Activated naive CD4-positive, alpha-beta T cell treated with anti-CD3 and anti-CD28 coated beads for 36 hours (primary cell): ENCODE measurements at regions not wholly inside any gene's neighbourhood (a gene's known extent, or its start where the extent isn't known, plus 50 kb on each side); places are given as distances from the start of the nearest gene placed in this dataset.

Experiments used
- CTCF ChIA-PET: fragments of 350-600 bp; sonication (Branson Sonifier 250); formaldehyde crosslinking; loops from one replicate; lab custom pipeline; 2021; ENCODE audit warnings: antibody characterized with exemption; lab: Charles Lee
- DNase-seq: peaks from one replicate; pipeline ENCODE4 v3.0.0-alpha.2; 2020
- H3K27ac Mint-ChIP-seq: one replicate; pipeline ENCODE4 v1.8.0; 2021; ENCODE audit warnings: mild to moderate bottlenecking, mixed read lengths
- H3K27me3 Mint-ChIP-seq: one replicate; pipeline ENCODE4 v1.8.0; 2021; ENCODE audit warnings: low read depth, mixed read lengths
- H3K36me3 Mint-ChIP-seq: one replicate; pipeline ENCODE4 v1.8.0; 2021; ENCODE audit warnings: low read depth, mixed read lengths
- H3K4me1 Mint-ChIP-seq: one replicate; pipeline ENCODE4 v1.8.0; 2021; ENCODE audit warnings: low read depth, mixed read lengths
- H3K4me3 Mint-ChIP-seq: one replicate; pipeline ENCODE4 v1.8.0; 2021; ENCODE audit warnings: mild to moderate bottlenecking, moderate library complexity, mixed read lengths
- H3K9me3 Mint-ChIP-seq: one replicate; pipeline ENCODE4 v1.8.0; 2021; ENCODE audit warnings: mixed read lengths
- intact Hi-C: fragments of 100-400 bp; cut with micrococcal nuclease; formaldehyde crosslinking; loops from one replicate; pipeline ENCODE4 v1.15.1; 2023

DNA sequence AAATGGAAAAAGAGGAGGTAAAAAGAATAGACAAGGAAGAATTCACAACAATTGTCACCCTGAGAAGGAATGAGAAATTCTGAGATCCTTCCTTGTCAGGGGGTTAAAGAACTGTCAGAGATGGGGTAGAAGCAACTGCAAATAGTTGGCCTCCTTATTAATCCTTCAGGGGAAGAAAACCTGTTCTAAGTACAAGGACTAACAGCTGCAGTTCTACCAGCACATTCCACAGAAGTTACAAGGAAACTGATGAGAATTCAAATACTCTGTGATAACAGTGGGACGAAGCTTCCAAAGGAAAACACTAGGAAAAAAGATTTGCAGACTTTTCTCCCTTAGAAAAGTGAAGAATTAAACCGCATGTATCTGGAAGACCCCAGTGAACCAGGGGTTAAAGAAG, 93.7 kb downstream of the OR2K2 start:
- H3K36me3 Mint-ChIP-seq = no peaks in the 10 kb centered on the region
- CTCF ChIA-PET = no interaction called here
- H3K4me1 Mint-ChIP-seq = no peaks in the 10 kb centered on the region

DNA sequence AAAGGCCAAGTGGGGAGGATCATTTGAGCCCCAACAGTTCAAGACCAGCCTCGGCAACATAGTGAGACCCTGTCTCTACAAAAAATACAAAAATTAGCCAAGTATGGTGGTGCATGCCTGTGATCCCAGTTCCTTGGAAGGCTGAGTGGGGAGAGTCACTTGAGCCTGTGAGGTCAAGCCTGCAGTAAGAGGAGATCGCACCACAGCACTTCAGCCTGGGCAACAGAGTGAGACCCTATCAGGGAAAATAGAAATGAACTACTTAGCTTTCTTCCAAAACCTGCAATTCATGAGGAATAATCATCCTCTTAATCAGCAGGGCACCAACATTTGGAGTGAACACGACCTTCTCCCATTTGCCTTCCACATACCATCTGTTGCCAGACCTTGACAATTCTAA, 96.1 kb downstream of the OR2K2 start:
- Mint-ChIP-seq H3K27ac (no peak overlapping the region), H3K4me3 (no peak overlapping the region)
- CTCF ChIA-PET = no interaction called here

More for the DNA sequence above, 93.7 kb downstream of the OR2K2 start:
- Mint-ChIP-seq H3K9me3 (no peaks in the 10 kb centered on the region), H3K27ac (no peak overlapping the region), H3K4me3 (no peak overlapping the region), H3K27me3 (no peaks in the 10 kb centered on the region)
- DNase-seq = no peak
- intact Hi-C loops = no loop called here

DNA sequence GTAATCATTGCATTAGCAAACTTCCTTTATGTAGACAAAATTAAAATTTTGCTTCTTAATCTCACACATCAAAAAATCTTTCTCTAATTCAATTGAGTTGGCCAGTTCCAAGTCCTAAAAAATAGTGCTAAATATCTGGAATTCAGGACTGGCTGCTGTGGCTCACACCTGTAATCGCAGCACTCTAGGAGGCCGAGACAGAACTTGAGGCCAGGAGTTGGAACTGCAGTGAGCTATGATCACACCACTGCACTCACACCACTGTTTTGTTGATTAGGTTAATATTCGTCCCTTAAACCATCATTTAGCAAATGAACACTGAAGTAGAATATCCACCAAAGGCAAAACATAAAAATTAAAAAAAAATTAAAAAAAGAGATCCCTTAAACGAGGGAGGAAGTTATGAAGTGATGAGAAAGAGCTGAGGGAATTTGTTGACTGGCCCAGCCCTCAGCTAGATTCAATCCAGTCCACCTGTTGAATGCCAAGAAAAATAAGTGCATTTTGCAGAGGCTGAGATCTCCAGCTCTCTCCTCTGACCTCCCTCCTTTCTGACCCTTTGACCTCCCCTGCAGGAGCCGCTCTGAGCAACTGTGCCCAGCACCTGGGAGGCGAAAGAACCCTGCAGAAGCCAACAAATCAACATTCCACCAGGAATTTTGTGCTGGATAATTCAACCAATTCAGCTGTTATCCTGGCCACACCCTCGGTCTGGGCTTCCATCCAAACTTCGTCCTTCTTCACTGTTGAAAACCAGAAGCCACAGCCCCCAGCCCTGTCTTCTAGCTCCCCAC, 96.8 kb downstream of the OR2K2 start:
- DNase-seq = no peak
- no peak overlapping the region for H3K4me3 Mint-ChIP-seq
- H3K27me3 Mint-ChIP-seq = no peaks in the 10 kb centered on the region
- no peaks in the 10 kb centered on the region for H3K4me1 Mint-ChIP-seq
- H3K36me3 Mint-ChIP-seq = no peaks in the 10 kb centered on the region
- intact Hi-C loops = no loop called here
- CTCF ChIA-PET = no interaction called here
- H3K27ac Mint-ChIP-seq = no peak overlapping the region
- H3K9me3 Mint-ChIP-seq = no peaks in the 10 kb centered on the region

More for the DNA sequence above, 96.1 kb downstream of the OR2K2 start:
- no peak for DNase-seq
- Mint-ChIP-seq H3K4me1 (no peaks in the 10 kb centered on the region), H3K27me3 (no peaks in the 10 kb centered on the region), H3K36me3 (no peaks in the 10 kb centered on the region), H3K9me3 (no peaks in the 10 kb centered on the region)
- intact Hi-C loops = no loop called here

DNA sequence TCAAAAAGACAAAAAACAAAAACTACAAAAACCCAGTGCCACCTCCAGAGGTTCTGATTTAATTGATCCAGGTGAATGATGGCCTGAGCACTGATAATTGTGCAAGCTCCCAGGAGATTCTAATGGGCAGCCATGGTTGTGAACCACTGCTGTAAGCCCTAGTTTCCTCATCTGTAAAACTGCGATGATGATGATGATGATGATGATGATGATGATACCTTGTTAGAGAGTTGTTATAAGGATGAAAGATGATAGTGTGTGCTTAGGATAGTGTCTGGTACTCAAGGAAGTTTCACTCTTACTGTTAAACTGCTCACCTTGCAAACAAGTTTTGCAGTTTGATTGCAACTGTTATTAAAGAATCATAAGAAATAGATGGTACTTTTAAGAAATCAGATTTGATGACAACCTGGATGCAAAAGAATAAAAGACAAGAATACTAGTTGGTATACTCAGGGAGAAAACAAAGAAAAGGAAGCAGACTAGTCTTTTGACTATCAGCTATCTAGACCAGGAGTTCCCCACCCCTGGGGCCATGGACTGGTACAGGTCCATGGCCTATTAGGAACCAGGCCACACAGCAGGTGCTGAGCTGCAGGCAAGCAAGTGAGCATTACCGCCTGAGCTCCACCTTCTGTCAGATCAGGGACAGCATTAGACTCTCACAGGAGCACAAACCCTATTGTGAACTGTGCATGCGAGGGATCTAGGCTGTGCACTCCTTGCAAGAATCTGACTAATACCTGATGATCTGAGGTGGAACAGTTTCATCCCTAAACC, 98.0 kb downstream of the OR2K2 start:
- Mint-ChIP-seq H3K36me3 (no peaks in the 10 kb centered on the region), H3K27me3 (no peaks in the 10 kb centered on the region), H3K27ac (no peak overlapping the region), H3K9me3 (peaks cover 1% of the 10 kb centered on the region), H3K4me1 (no peaks in the 10 kb centered on the region), H3K4me3 (no peak overlapping the region)
- CTCF ChIA-PET = no interaction called here
- intact Hi-C loops = no loop called here
- DNase-seq = no peak

DNA sequence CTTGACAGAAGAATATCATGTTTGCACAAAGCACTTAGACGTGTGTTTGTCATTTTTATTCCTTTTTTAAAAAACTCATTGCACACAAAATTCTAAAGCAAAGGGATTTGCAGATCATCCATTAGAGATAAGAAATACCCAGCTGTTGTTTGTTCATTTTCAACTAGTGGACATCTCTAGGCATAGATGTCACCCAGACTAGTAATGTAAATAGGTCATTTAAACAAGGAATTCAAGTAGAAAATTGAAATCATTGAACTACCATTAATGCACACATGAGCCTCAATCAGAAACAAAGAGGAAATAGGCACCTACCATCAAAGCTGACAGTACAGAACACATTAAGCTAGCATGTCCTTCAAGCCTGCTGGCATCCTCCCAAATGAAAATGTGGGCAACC, 107.3 kb downstream of the OR2K2 start:
- Mint-ChIP-seq H3K27ac (no peak overlapping the region), H3K4me3 (no peak overlapping the region), H3K36me3 (no peaks in the 10 kb centered on the region), H3K4me1 (no peaks in the 10 kb centered on the region), H3K9me3 (peaks cover 3% of the 10 kb centered on the region), H3K27me3 (no peaks in the 10 kb centered on the region)
- intact Hi-C loops = no loop called here
- no peak for DNase-seq
- CTCF ChIA-PET = no interaction called here

DNA sequence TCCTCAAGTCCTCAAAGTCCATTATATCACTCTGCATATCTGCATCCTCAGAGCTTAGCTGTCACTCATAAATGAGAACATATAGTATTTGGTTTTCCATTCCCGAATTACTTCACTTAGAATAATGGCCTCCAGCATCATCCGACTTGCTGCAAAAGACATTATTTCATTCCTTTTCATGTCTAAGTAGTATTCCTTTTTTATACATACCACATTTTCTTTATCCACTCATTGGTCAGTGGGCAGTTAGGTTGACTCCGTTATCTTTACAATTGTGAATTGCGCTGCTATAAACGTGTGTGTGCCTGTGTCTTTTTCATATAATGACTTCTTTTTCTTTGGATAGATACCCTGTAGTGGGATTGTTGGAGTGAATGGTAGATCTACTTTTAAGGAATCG, 117.2 kb downstream of the OR2K2 start:
- CTCF ChIA-PET = no interaction called here
- H3K27me3 Mint-ChIP-seq = peaks cover 3% of the 10 kb centered on the region
- peaks cover 16% of the 10 kb centered on the region for H3K9me3 Mint-ChIP-seq
- no peak for DNase-seq
- intact Hi-C loops = no loop called here
- H3K4me1 Mint-ChIP-seq = no peaks in the 10 kb centered on the region
- no peak overlapping the region for H3K4me3 Mint-ChIP-seq
- no peaks in the 10 kb centered on the region for H3K36me3 Mint-ChIP-seq
- H3K27ac Mint-ChIP-seq = no peak overlapping the region

DNA sequence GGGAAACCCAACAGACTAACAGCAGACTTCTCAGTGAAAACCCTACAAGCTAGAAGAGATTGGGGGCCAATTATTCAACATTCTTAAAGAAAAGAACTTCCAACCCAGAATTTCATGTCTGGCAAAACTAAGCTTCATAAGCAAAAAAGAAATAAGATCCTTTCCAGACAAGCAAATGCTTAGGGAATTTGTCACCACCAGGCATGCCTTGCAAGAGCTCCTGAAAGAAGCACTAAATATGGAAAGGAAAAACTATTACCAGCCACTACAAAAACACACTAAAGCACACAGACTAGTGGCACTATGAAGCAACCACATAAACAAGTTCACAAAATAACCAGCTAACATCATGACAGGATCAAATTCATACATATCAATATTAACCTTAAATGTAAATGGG, 131.1 kb downstream of the OR2K2 start:
- H3K4me1 Mint-ChIP-seq = no peaks in the 10 kb centered on the region
- intact Hi-C loops = no loop called here

DNA sequence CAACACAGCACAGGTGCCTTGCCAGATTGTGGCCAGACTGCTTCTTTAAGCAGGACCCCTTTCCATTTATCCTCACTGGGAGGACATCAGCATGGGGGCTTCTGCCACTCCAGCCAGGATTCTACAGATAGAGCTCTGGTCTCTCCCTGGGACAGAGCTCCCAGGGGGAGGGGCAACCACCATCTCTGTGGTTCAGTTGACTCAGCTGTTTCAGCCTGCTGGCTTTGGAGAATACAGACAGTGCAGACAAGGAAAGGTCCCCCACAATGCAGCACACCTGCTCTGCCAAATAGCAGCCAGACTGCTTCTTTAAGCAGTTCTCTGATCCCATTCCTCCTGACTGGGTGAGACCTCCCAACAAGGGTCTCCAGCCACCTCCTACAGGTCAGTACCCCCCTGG, 132.8 kb downstream of the OR2K2 start:
- Mint-ChIP-seq H3K4me1 (no peaks in the 10 kb centered on the region), H3K27me3 (peaks cover 3% of the 10 kb centered on the region), H3K36me3 (no peaks in the 10 kb centered on the region), H3K27ac (no peak overlapping the region), H3K4me3 (no peak overlapping the region), H3K9me3 (peaks cover 10% of the 10 kb centered on the region)
- intact Hi-C loops = no loop called here
- CTCF ChIA-PET = no interaction called here
- no peak for DNase-seq

More for the DNA sequence above, 131.1 kb downstream of the OR2K2 start:
- Mint-ChIP-seq H3K4me3 (no peak overlapping the region), H3K27ac (no peak overlapping the region), H3K36me3 (no peaks in the 10 kb centered on the region), H3K9me3 (peaks cover 24% of the 10 kb centered on the region), H3K27me3 (peaks cover 3% of the 10 kb centered on the region)
- no peak for DNase-seq
- CTCF ChIA-PET = no interaction called here

DNA sequence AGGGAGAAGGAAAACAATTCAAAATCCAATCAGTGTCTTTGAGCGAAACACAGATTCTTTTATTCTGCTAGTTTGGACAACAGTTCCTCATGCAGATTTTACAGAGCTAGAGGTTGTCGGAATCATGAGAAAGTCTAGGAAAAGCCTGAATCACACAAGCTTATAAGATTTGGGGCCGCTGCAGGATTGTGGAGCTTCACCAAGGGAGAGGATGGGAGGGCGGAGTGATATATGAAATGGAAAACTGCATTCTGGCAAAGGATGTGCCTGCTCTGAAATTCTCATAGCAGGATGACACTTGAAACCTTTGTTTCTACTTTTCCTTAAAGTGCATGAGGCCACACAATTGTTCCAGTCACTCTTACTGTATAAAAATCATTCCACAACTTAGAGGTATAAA, 134.3 kb downstream of the OR2K2 start:
- H3K4me3 Mint-ChIP-seq = no peak overlapping the region
- intact Hi-C loops = no loop called here
- H3K4me1 Mint-ChIP-seq = no peaks in the 10 kb centered on the region
- CTCF ChIA-PET = no interaction called here
- H3K9me3 Mint-ChIP-seq = peaks cover 8% of the 10 kb centered on the region
- DNase-seq = no peak
- H3K27me3 Mint-ChIP-seq = peaks cover 3% of the 10 kb centered on the region
- no peak overlapping the region for H3K27ac Mint-ChIP-seq
- no peaks in the 10 kb centered on the region for H3K36me3 Mint-ChIP-seq

DNA sequence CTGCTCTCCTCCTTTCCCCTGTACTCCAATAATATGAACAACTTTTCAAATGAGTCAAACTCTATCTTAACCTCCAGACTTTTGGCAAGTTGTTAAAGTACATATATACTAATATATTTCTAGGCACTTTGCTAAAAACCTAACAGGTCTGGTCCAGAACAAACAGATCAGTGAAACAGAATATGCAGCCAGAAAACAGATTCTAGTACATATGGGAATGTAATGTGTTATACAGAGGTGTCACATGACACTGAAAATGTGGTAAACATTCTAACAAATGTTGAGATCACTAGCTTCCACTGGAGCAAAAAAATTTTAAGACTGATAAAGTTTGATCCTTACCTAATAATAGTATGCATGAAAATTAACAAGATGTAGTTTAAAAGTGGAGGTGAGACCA, 136.9 kb downstream of the OR2K2 start:
- Mint-ChIP-seq H3K4me1 (no peaks in the 10 kb centered on the region), H3K27ac (no peak overlapping the region), H3K36me3 (no peaks in the 10 kb centered on the region), H3K4me3 (no peak overlapping the region), H3K27me3 (peaks cover 4% of the 10 kb centered on the region), H3K9me3 (peaks cover 1% of the 10 kb centered on the region)
- CTCF ChIA-PET = interaction anchor here (0.6 kb wide), 1 partner anchor 455 kb away, joined by 3 read pairs; no protein-coding TSS in a partner anchor
- DNase-seq = no peak
- intact Hi-C loops = no loop called here

DNA sequence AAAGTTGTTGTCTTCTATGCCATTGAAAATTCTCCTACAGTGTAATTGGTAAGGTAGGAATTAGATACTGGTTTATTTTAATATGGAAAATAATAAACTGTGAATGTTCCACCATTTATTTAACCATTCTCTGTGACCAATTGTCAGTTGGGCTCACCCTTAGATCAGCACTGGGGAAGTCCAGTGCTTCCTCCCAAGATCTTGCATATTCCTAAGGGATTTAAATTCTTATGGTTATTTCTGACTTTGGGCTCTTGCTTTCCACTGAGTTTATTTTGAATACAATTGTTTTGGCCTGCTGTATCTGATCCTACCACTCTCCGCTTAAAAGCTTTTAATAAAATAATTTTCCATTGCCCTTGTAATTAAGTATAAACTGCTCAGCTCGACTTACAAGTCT, 137.4 kb downstream of the OR2K2 start:
- Mint-ChIP-seq H3K36me3 (no peaks in the 10 kb centered on the region), H3K27me3 (peaks cover 4% of the 10 kb centered on the region), H3K27ac (no peak overlapping the region), H3K4me1 (no peaks in the 10 kb centered on the region), H3K4me3 (no peak overlapping the region), H3K9me3 (no peaks in the 10 kb centered on the region)
- CTCF ChIA-PET = no interaction called here
- intact Hi-C loops = no loop called here
- no peak for DNase-seq

DNA sequence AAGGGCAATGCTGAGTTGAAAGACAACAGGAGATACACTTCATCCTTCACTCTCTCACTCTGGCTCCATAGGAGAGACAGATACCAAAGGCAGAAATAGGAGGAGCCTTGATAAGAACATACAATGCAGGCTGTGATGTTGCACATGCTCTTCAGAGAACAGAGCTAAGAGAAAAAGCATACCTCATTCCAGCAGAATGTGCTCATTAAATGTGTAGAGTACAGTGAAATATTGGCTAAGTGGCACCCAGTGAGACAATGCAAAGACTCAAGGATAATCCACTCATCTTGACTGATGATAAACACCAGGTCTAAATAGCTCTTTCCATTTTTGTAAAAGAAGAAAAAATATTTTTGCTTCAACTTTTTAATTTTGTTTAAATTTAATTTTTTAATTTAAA, 139.7 kb downstream of the OR2K2 start:
- intact Hi-C loops = no loop called here
- DNase-seq = no peak
- CTCF ChIA-PET = no interaction called here
- Mint-ChIP-seq H3K4me1 (no peaks in the 10 kb centered on the region), H3K36me3 (no peaks in the 10 kb centered on the region), H3K9me3 (no peaks in the 10 kb centered on the region), H3K27me3 (peaks cover 7% of the 10 kb centered on the region), H3K4me3 (no peak overlapping the region), H3K27ac (no peak overlapping the region)

DNA sequence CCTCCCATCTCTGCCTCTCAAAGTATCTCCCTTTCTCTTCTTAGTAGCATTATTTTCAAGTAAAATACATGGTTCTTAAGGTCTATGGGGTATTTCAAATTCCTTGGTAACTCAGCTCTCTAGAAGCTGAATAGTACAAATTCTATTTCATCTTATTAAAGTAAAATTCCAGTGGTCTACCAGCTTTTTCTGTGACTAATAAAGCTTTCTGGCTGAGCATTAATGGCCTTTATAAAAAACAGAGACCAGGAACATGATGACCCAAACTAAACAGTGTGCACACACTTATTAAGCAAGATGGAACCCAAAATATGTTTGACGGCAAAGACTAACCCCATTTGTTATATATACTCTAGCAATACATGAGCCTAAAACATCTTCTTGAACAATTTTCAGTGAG, 142.6 kb downstream of the OR2K2 start:
- DNase-seq = no peak
- CTCF ChIA-PET = no interaction called here
- H3K9me3 Mint-ChIP-seq = no peaks in the 10 kb centered on the region
- no peak overlapping the region for H3K27ac Mint-ChIP-seq
- H3K27me3 Mint-ChIP-seq = peaks cover 9% of the 10 kb centered on the region
- H3K36me3 Mint-ChIP-seq = no peaks in the 10 kb centered on the region
- intact Hi-C loops = no loop called here
- no peak overlapping the region for H3K4me3 Mint-ChIP-seq
- H3K4me1 Mint-ChIP-seq = no peaks in the 10 kb centered on the region
